ENCODE measurements at regions not wholly inside any gene's neighbourhood (a gene's known extent, or its start where the extent isn't known, plus 50 kb on each side); places are given as distances from the start of the nearest gene placed in this dataset.

DNA sequence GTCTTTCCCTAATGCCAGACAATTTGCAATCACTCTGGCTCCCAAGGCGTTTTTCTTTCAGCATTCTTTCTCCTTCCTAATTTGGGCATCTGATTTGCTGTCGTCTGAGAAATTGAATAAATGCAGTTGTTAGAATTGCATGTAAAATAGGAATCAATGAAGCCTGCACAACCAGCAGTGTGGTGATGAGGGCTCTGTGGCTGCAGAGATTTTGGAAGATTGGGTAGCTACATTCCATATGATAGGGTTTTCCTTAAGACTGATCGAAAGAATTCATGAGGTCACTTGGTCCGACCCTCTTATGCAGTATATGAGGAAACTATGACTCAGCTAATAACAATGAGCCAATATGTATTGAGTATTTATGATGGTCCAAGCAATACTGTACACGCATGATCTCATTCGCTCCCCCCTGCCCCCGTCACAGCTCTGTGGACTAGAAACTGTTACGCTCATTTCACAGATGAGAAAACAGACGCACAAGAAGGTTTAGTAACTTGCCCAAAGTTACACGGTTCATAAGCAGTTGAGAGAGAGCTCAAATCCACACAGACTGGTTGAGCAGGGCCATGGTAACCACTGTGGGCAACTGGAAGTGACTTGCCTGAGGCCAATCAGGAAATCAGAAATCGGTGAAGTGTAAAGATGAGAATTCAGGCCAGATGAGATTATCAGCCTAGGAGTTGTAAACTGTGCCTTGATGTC lies 527.2 kb downstream of the GATA3 start:
- H3K36me3 ChIP-seq = no peaks in the 10 kb centered on the region
- H3K27me3 ChIP-seq = no peaks in the 10 kb centered on the region
- H3K4me1 ChIP-seq = no peaks in the 10 kb centered on the region; the same call in 1 of the 2 replicates
- H3K9me3 ChIP-seq = no peaks in the 10 kb centered on the region
- H3K4me3 ChIP-seq (ENCODE audit: low read depth, low read length) = no peak overlapping the region
- TF ChIP-seq CTCF (IDR thresholded peaks at IDR 0.05; ENCODE audit: low read depth, low read length) = no peak
- DNase-seq = no peak

DNA sequence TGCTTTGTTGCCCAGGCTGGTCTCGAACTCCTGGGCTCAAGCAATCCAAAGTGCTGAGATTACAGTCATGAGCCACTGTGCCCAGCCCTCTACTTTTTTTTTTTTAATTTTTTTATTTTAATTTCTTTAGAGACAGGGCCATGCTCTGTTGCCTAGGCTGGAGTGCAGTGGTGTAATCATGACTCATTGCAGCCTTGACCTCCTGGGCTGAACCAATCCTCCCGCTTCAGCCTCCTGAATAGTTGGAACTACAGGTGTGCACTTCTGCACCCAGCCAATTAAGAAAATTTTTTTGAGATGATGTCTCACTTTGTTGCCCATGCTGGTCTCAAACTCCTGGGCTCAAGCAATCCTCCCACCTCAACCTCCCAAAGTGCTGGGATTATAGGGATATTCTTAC lies 528.6 kb downstream of the GATA3 start:
- H3K27me3 ChIP-seq = no peaks in the 10 kb centered on the region
- no peaks in the 10 kb centered on the region; the same call in 1 of the 2 replicates for H3K4me1 ChIP-seq
- no peak for DNase-seq
- H3K4me3 ChIP-seq (ENCODE audit: low read depth, low read length) = no peak overlapping the region
- no peaks in the 10 kb centered on the region for H3K9me3 ChIP-seq
- TF ChIP-seq CTCF (IDR thresholded peaks at IDR 0.05; ENCODE audit: low read depth, low read length) = no peak
- no peaks in the 10 kb centered on the region for H3K36me3 ChIP-seq

GRCh38 chr10:8584666-8585065 lies 530.2 kb downstream of the GATA3 start:
- no peak for DNase-seq
- no peak for TF ChIP-seq CTCF (IDR thresholded peaks at IDR 0.05; ENCODE audit: low read depth, low read length)
- H3K9me3 ChIP-seq = no peaks in the 10 kb centered on the region
- no peak overlapping the region for H3K4me3 ChIP-seq (ENCODE audit: low read depth, low read length)
- no peaks in the 10 kb centered on the region for H3K36me3 ChIP-seq
- no peaks in the 10 kb centered on the region; the same call in 1 of the 2 replicates for H3K4me1 ChIP-seq
- H3K27me3 ChIP-seq = no peaks in the 10 kb centered on the region

- TF ChIP-seq CTCF (IDR thresholded peaks at IDR 0.05; ENCODE audit: low read depth, low read length) = no peak
These were observed 532.0 kb downstream of the GATA3 start for GRCh38 chr10:8586504-8586903.

GRCh38 chr10:8588135-8588534 lies 533.6 kb downstream of the GATA3 start:
- DNase-seq = no peak

More at GRCh38 chr10:8586504-8586903, 532.0 kb downstream of the GATA3 start:
- H3K9me3 ChIP-seq = no peaks in the 10 kb centered on the region
- DNase-seq = no peak
- H3K27me3 ChIP-seq = no peaks in the 10 kb centered on the region
- no peaks in the 10 kb centered on the region for H3K36me3 ChIP-seq
- no peaks in the 10 kb centered on the region; the same call in 1 of the 2 replicates for H3K4me1 ChIP-seq
- no peak overlapping the region for H3K4me3 ChIP-seq (ENCODE audit: low read depth, low read length)

More at GRCh38 chr10:8588135-8588534, 533.6 kb downstream of the GATA3 start:
- Histone ChIP-seq H3K9me3 (no peaks in the 10 kb centered on the region), H3K36me3 (no peaks in the 10 kb centered on the region), H3K4me3 (ENCODE audit: low read depth, low read length) (no peak overlapping the region), H3K27me3 (no peaks in the 10 kb centered on the region), H3K4me1 (no peaks in the 10 kb centered on the region)
- TF ChIP-seq CTCF (IDR thresholded peaks at IDR 0.05; ENCODE audit: low read depth, low read length) = no peak
